Fibroblast of lung (primary cell): ENCODE measurements at regions not wholly inside any gene's neighbourhood (a gene's known extent, or its start where the extent isn't known, plus 50 kb on each side); places are given as distances from the start of the nearest gene placed in this dataset.

ENCODE experiments used
- DNase-seq, 2 donors: peaks; one replicate each; pipeline versions ENCODE4 v3.0.0 to v3.0.0-alpha.2; 2010; ENCODE audit warnings: low read depth in 2 of 2
- H2AFZ ChIP-seq: 2 replicates; pipeline ENCODE4 v1.5.1; 2012; ENCODE audit warnings: low read length, control low read depth, inconsistent platforms
- H3K27ac ChIP-seq: 2 replicates; pipeline ENCODE4 v1.5.1; 2011; ENCODE audit warnings: low read length, control low read depth; ENCODE audit not compliant: insufficient read depth
- H3K27me3 ChIP-seq: 2 replicates; pipeline ENCODE4 v1.5.1; 2011; ENCODE audit warnings: mild to moderate bottlenecking, low read length; ENCODE audit not compliant: control insufficient read depth, insufficient read depth
- H3K36me3 ChIP-seq: 2 replicates; pipeline ENCODE4 v1.5.1; 2011; ENCODE audit warnings: low read length; ENCODE audit not compliant: control insufficient read depth, insufficient read depth
- H3K4me1 ChIP-seq: 2 replicates; pipeline ENCODE4 v1.5.1; 2011; ENCODE audit warnings: low read length; ENCODE audit not compliant: control insufficient read depth, insufficient read depth; ENCODE audit errors: extremely low read depth
- H3K4me2 ChIP-seq: 2 replicates; pipeline ENCODE4 v1.5.1; 2011; ENCODE audit warnings: low read length, control low read depth; ENCODE audit not compliant: insufficient read depth; ENCODE audit errors: extremely low read depth
- H3K4me3 ChIP-seq, 4 experiments: fragments of 200-600 bp in 1 of 4; sonication (generic) in 1 of 4; replicated peaks in 1 of 4; 2 replicates each; pipeline ENCODE4 v1.5.1; 2011 to 2016; ENCODE audit warnings: low read length in 4 of 4, low read depth in 3 of 4, mild to moderate bottlenecking in 3 of 4, control low read depth in 2 of 4, inconsistent platforms in 1 of 4, mixed read lengths in 1 of 4; ENCODE audit not compliant: insufficient read depth in 1 of 4; ENCODE audit errors: control extremely low read depth in 1 of 4
- H3K79me2 ChIP-seq: 2 replicates; pipeline ENCODE4 v1.5.1; 2012; ENCODE audit warnings: mild to moderate bottlenecking, low read length, inconsistent platforms; ENCODE audit not compliant: control insufficient read depth, insufficient read depth
- H3K9ac ChIP-seq: 2 replicates; pipeline ENCODE4 v1.5.1; 2011; ENCODE audit warnings: mild to moderate bottlenecking, low read length, control low read depth; ENCODE audit not compliant: insufficient read depth
- H3K9me3 ChIP-seq: 2 replicates; pipeline ENCODE4 v1.5.1; 2012; ENCODE audit warnings: low read depth, low read length; ENCODE audit not compliant: control insufficient read depth, insufficient read depth
- H4K20me1 ChIP-seq: 2 replicates; pipeline ENCODE4 v1.5.1; 2011; ENCODE audit warnings: low read length; ENCODE audit not compliant: control insufficient read depth, insufficient read depth; ENCODE audit errors: extremely low read depth
- EZH2 ChIP-seq: IDR thresholded peaks from 2 replicates; pipeline ENCODE4 v1.5.1; 2012; ENCODE audit warnings: low read length, control low read depth, mild to moderate bottlenecking; ENCODE audit errors: missing control alignments
- TF ChIP-seq, protein P1 (sequence below), 2 donors: IDR thresholded peaks in 1 of 2; conservative IDR thresholded peaks in 1 of 2; 1 replicate in 1 of 2; 2 replicates in 1 of 2; pipeline ENCODE4 v1.5.1; 2011 to 2012; ENCODE audit warnings: low read length in 2 of 2, control low read depth in 1 of 2, inconsistent platforms in 1 of 2, low read depth in 1 of 2, mild to moderate bottlenecking in 1 of 2

DNA sequence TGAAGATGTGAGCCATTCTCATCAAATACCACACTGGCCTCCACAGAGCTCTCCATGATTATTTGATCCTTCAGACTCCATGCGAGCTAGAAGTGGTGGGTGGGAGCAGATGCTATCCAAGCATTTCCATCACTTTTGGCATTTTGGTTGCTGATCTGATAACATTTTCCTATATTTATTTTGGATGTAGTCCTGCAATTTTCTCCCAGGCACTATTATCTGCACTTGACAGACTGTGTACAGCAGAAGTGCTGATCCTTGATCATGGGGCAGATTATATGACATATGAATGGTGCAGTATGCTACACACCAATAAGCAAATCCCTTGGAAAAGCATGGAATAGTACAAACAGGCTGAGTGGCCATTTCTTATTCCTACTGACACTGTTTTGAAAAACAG is 167.6 kb upstream of the LRRC7 start:
- no peak for DNase-seq
- H3K79me2 ChIP-seq, result no peaks in the 10 kb centered on the region
- H2AFZ ChIP-seq, result no peak overlapping the region

DNA sequence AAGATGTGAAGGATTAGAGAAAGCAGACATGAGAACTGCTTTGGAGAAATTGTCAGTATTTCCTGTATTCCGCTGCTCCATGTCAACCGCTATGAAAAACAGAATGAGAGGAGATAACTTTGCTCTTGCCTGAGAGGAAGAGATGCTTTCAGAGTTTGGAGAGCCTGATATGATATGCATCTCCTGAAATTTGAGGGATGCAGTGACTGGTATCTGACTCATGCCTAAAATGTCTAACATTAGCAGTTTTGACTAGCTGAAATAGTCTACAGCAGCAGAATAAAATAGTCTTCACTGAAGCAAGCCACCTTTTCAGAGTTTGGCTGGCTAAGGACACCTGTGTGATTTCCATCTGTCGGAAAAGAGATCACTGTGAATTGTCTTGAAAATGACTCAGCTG is 165.8 kb upstream of the LRRC7 start:
- Histone ChIP-seq H3K9me3 (no peaks in the 10 kb centered on the region), H3K27ac (no peak overlapping the region), H3K4me2 (no peak overlapping the region), H3K4me3 (no peak overlapping the region), H3K27me3 (no peaks in the 10 kb centered on the region), H3K4me1 (no peaks in the 10 kb centered on the region), H2AFZ (no peak overlapping the region), H3K36me3 (no peaks in the 10 kb centered on the region), H4K20me1 (no peaks in the 10 kb centered on the region), H3K79me2 (no peaks in the 10 kb centered on the region), H3K9ac (no peak overlapping the region)
- TF ChIP-seq, protein P1, sequence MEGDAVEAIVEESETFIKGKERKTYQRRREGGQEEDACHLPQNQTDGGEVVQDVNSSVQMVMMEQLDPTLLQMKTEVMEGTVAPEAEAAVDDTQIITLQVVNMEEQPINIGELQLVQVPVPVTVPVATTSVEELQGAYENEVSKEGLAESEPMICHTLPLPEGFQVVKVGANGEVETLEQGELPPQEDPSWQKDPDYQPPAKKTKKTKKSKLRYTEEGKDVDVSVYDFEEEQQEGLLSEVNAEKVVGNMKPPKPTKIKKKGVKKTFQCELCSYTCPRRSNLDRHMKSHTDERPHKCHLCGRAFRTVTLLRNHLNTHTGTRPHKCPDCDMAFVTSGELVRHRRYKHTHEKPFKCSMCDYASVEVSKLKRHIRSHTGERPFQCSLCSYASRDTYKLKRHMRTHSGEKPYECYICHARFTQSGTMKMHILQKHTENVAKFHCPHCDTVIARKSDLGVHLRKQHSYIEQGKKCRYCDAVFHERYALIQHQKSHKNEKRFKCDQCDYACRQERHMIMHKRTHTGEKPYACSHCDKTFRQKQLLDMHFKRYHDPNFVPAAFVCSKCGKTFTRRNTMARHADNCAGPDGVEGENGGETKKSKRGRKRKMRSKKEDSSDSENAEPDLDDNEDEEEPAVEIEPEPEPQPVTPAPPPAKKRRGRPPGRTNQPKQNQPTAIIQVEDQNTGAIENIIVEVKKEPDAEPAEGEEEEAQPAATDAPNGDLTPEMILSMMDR (conservative IDR thresholded peaks at IDR 0.05 in 1 of 2, IDR thresholded peaks at IDR 0.05 in 1 of 2; ENCODE audit: low read depth in 1 of 2, low read length in 2 of 2), result no peak
- TF ChIP-seq EZH2, result no peak
- peak in 1 of 2 donors; percentile 29 for DNase-seq

More for the DNA sequence above, 167.6 kb upstream of the LRRC7 start:
- Histone ChIP-seq H3K9me3 (no peaks in the 10 kb centered on the region), H3K27me3 (no peaks in the 10 kb centered on the region), H3K27ac (no peak overlapping the region), H3K4me2 (no peak overlapping the region), H3K4me3 (no peak overlapping the region), H4K20me1 (no peaks in the 10 kb centered on the region), H3K36me3 (no peaks in the 10 kb centered on the region), H3K4me1 (no peaks in the 10 kb centered on the region), H3K9ac (no peak overlapping the region)
- TF ChIP-seq EZH2, result no peak
- TF ChIP-seq, protein P1 (conservative IDR thresholded peaks at IDR 0.05 in 1 of 2, IDR thresholded peaks at IDR 0.05 in 1 of 2; ENCODE audit: low read depth in 1 of 2, low read length in 2 of 2), result no peak

DNA sequence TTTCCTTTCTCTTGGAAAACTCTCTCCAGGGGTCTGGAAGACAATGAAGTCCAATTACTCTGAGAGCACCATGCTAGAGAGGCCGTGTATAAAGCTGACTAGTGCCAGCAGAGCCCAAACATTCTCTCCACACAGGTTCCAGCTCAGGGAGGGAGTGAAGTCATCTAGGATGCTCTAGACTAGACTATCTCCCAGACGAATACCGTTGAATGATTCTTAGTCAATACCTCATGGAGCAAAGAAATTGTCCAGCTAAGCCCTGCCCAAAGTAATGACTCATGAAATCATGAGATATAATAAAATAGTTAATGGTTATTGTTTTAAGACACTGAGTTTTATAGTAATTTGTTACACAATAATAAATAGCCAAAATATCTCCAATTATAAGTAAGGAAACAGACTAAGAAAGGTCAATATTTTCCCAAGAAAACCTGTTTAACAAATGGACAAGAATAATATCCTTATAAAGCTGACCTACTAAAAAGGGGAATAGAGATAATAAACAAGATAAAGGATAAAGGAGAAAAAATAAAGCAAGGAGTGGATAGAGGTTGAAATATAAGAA is 163.9 kb upstream of the LRRC7 start:
- no peak overlapping the region for H3K27ac ChIP-seq
- DNase-seq, result no peak
- no peak overlapping the region for H3K9ac ChIP-seq
- no peaks in the 10 kb centered on the region for H3K9me3 ChIP-seq
- no peaks in the 10 kb centered on the region for H3K36me3 ChIP-seq
- H3K79me2 ChIP-seq, result no peaks in the 10 kb centered on the region
- TF ChIP-seq EZH2, result no peak
- TF ChIP-seq, protein P1 (conservative IDR thresholded peaks at IDR 0.05 in 1 of 2, IDR thresholded peaks at IDR 0.05 in 1 of 2; ENCODE audit: low read depth in 1 of 2, low read length in 2 of 2), result no peak
- no peak overlapping the region for H3K4me3 ChIP-seq
- no peak overlapping the region for H3K4me2 ChIP-seq
- no peak overlapping the region for H2AFZ ChIP-seq
- no peaks in the 10 kb centered on the region for H3K4me1 ChIP-seq
- H4K20me1 ChIP-seq, result no peaks in the 10 kb centered on the region
- H3K27me3 ChIP-seq, result no peaks in the 10 kb centered on the region
